Activated CD4-positive, alpha-beta T cell treated with anti-CD3 and anti-CD28 coated beads, Interleukin-2, amount 10 ng/mL, durations not matched to agents 7 days and 5 days (primary cell): ENCODE measurements at regions not wholly inside any gene's neighbourhood (a gene's known extent, or its start where the extent isn't known, plus 50 kb on each side); places are given as distances from the start of the nearest gene placed in this dataset.

ENCODE experiments used
- CTCF ChIA-PET: fragments of 350-600 bp; sonication (Branson Sonifier 250); formaldehyde crosslinking; loops from one replicate; lab custom pipeline; 2021; ENCODE audit warnings: antibody characterized with exemption; lab: Charles Lee
- POLR2A ChIA-PET: fragments of 350-600 bp; sonication (Branson Sonifier 250); formaldehyde crosslinking; loops from one replicate; lab custom pipeline; 2021; ENCODE audit warnings: antibody characterized with exemption; lab: Charles Lee
- DNase-seq: peaks from one replicate; pipeline ENCODE4 v3.0.0-alpha.2; 2020
- H3K27ac Mint-ChIP-seq: one replicate; pipeline ENCODE4 v1.8.0; 2021; ENCODE audit warnings: mild to moderate bottlenecking, moderate library complexity, mixed read lengths
- H3K27me3 Mint-ChIP-seq: one replicate; pipeline ENCODE4 v1.8.0; 2021; ENCODE audit warnings: mixed read lengths
- H3K36me3 Mint-ChIP-seq: one replicate; pipeline ENCODE4 v1.8.0; 2021; ENCODE audit warnings: low read depth, mixed read lengths
- H3K4me1 Mint-ChIP-seq: one replicate; pipeline ENCODE4 v1.8.0; 2021; ENCODE audit warnings: mixed read lengths
- H3K4me3 Mint-ChIP-seq: one replicate; pipeline ENCODE4 v1.8.0; 2021; ENCODE audit warnings: mild to moderate bottlenecking, moderate library complexity, mixed read lengths
- H3K9me3 Mint-ChIP-seq: one replicate; pipeline ENCODE4 v1.8.0; 2021; ENCODE audit warnings: mixed read lengths

DNA sequence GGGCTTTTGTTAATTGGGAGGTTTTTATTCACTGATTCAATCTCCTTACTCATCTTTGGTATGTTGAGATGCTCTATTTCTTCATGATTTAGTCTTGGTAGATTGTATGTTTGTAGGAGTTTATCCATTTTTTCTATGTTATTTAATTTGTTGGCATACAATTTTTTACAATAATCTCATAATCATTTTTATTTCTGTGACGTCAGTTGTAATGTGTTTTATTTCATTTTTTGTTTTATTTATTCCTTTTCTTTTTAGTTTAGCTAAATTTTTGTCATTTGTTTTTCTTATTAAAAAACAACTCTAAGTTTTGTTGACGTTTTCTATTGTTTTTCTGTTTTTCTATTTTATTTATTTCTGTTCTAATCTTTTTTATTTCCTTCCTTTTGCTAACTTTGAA, 389.8 kb downstream of the HS3ST3B1 start:
- no peak overlapping the region for H3K27ac Mint-ChIP-seq

DNA sequence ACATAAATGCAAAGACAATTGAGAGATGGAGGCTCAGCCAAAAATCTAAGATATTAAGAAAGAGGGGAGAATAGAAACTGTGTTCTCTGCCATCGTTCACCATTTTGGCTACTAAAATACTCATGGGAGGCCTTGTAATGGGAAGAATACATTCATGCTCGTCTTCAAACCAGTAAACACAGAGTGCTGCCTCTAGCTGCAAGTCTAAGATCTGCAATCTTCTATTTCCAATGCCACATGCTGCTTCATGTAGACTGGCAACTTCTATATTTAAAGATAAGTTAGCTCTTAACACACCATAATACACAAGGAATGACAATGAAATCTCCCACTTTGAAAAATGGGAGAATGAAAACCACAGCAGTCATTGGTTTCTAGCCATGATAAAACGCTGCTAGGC, 387.3 kb downstream of the HS3ST3B1 start:
- CTCF ChIA-PET, result no interaction called here
- no peaks in the 10 kb centered on the region for H3K27me3 Mint-ChIP-seq
- DNase-seq, result no peak
- H3K27ac Mint-ChIP-seq, result no peak overlapping the region
- no peaks in the 10 kb centered on the region for H3K4me1 Mint-ChIP-seq
- no peaks in the 10 kb centered on the region for H3K36me3 Mint-ChIP-seq
- H3K9me3 Mint-ChIP-seq, result peaks cover 7% of the 10 kb centered on the region
- POLR2A ChIA-PET, result no interaction called here
- H3K4me3 Mint-ChIP-seq, result no peak overlapping the region

More for the DNA sequence above, 389.8 kb downstream of the HS3ST3B1 start:
- H3K9me3 Mint-ChIP-seq, result peaks cover 11% of the 10 kb centered on the region
- POLR2A ChIA-PET, result no interaction called here
- H3K36me3 Mint-ChIP-seq, result no peaks in the 10 kb centered on the region
- CTCF ChIA-PET, result no interaction called here
- H3K27me3 Mint-ChIP-seq, result no peaks in the 10 kb centered on the region
- no peak for DNase-seq
- no peak overlapping the region for H3K4me3 Mint-ChIP-seq
- peaks cover 2% of the 10 kb centered on the region for H3K4me1 Mint-ChIP-seq

- Mint-ChIP-seq H3K27ac (no peak overlapping the region), H3K27me3 (no peaks in the 10 kb centered on the region), H3K36me3 (no peaks in the 10 kb centered on the region), H3K4me3 (no peak overlapping the region), H3K4me1 (no peaks in the 10 kb centered on the region), H3K9me3 (no peaks in the 10 kb centered on the region)
- ChIA-PET CTCF (interaction anchor here (0.6 to 0.7 kb wide), 3 partner anchors 241 to 532 kb away, joined by 3 to 6 read pairs (median 4); no protein-coding TSS in a partner anchor), POLR2A (no interaction called here)
- DNase-seq, result no peak
These were observed 371.9 kb downstream of the HS3ST3B1 start for GRCh38 chr17:14672830-14673229.

- Mint-ChIP-seq H3K27me3 (no peaks in the 10 kb centered on the region), H3K4me3 (no peak overlapping the region), H3K9me3 (no peaks in the 10 kb centered on the region), H3K4me1 (no peaks in the 10 kb centered on the region), H3K27ac (no peak overlapping the region), H3K36me3 (no peaks in the 10 kb centered on the region)
- POLR2A ChIA-PET, result no interaction called here
- no peak for DNase-seq
- CTCF ChIA-PET, result no interaction called here
These were observed 370.0 kb downstream of the HS3ST3B1 start for GRCh38 chr17:14670861-14671260.

- no peak for DNase-seq
- H3K27ac Mint-ChIP-seq, result no peak overlapping the region
- H3K9me3 Mint-ChIP-seq, result no peaks in the 10 kb centered on the region
- POLR2A ChIA-PET, result no interaction called here
- H3K4me1 Mint-ChIP-seq, result no peaks in the 10 kb centered on the region
- CTCF ChIA-PET, result no interaction called here
- no peak overlapping the region for H3K4me3 Mint-ChIP-seq
- H3K36me3 Mint-ChIP-seq, result no peaks in the 10 kb centered on the region
- no peaks in the 10 kb centered on the region for H3K27me3 Mint-ChIP-seq
These were observed 363.6 kb downstream of the HS3ST3B1 start for GRCh38 chr17:14664511-14664910.

DNA sequence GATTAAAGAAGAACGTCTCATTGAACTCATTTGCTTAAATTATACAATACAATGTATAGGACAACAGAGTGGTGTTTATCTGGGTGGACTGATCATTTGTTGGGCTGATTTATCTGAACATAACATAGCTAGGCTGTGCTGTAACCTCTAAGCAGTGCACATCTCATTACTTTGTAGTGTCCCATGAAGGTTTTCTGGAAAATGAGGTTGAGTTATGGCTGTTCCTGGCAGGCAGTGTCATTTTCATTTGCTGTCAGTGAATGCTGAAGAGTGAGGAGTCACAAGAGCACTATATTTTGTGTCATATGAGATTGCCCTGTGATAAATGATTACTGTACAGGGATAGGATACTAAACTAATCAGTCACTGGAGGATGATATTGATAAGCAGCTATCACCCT, 340.2 kb downstream of the HS3ST3B1 start:
- no peak for DNase-seq
- Mint-ChIP-seq H3K4me1 (no peaks in the 10 kb centered on the region), H3K27ac (no peak overlapping the region), H3K27me3 (no peaks in the 10 kb centered on the region), H3K9me3 (no peaks in the 10 kb centered on the region), H3K36me3 (no peaks in the 10 kb centered on the region), H3K4me3 (no peak overlapping the region)
- POLR2A ChIA-PET, result no interaction called here
- CTCF ChIA-PET, result no interaction called here

DNA sequence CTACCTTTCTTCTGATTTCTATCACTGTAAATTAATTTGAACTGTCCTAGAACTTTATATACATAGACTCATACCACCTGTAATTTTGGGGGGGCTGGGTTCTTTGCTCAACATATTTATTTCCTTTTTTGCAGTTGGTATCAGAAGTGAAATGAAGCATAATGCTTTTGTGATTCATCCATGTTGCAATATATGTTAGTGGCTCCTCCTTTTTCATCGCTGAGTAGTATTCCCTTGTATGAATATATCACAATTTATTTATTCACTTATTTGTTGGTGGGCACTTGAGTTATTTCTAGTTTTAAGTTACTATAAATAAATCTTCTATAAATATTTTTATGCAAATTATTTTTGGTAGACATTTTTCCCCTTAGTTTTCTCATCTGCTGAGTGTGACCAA, 336.4 kb downstream of the HS3ST3B1 start:
- Mint-ChIP-seq H3K4me3 (no peak overlapping the region), H3K27ac (no peak overlapping the region), H3K4me1 (no peaks in the 10 kb centered on the region), H3K27me3 (no peaks in the 10 kb centered on the region), H3K36me3 (no peaks in the 10 kb centered on the region), H3K9me3 (no peaks in the 10 kb centered on the region)
- no peak for DNase-seq
- ChIA-PET CTCF (no interaction called here), POLR2A (no interaction called here)

DNA sequence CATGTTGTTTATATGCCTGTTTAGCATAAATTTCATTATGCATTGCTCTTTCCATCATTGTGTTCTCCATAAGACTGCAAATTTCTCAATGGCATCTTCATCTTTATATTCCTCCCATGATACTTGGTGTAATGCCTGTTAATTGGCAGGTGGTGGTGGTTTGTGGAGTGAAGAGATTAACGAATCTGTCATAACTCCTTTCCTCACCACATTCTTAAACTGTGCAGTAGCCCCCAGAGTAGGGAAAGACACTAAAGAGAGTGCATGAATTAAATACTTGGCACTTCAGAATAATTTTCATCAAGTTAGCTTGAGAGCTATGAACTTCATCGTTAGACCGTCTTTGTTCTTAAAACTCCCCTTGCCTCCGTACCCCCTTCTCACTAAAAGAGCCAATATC, 329.7 kb downstream of the HS3ST3B1 start:
- ChIA-PET CTCF (no interaction called here), POLR2A (no interaction called here)
- no peak overlapping the region for H3K27ac Mint-ChIP-seq
- no peaks in the 10 kb centered on the region for H3K4me1 Mint-ChIP-seq
- no peaks in the 10 kb centered on the region for H3K9me3 Mint-ChIP-seq
- no peaks in the 10 kb centered on the region for H3K27me3 Mint-ChIP-seq
- no peak overlapping the region for H3K4me3 Mint-ChIP-seq
- DNase-seq, result no peak
- no peaks in the 10 kb centered on the region for H3K36me3 Mint-ChIP-seq

GRCh38 chr17:14630046-14630445, 329.2 kb downstream of the HS3ST3B1 start:
- ChIA-PET POLR2A (no interaction called here), CTCF (no interaction called here)
- Mint-ChIP-seq H3K27me3 (no peaks in the 10 kb centered on the region), H3K36me3 (no peaks in the 10 kb centered on the region), H3K4me1 (no peaks in the 10 kb centered on the region), H3K4me3 (no peak overlapping the region), H3K27ac (no peak overlapping the region), H3K9me3 (no peaks in the 10 kb centered on the region)
- no peak for DNase-seq

DNA sequence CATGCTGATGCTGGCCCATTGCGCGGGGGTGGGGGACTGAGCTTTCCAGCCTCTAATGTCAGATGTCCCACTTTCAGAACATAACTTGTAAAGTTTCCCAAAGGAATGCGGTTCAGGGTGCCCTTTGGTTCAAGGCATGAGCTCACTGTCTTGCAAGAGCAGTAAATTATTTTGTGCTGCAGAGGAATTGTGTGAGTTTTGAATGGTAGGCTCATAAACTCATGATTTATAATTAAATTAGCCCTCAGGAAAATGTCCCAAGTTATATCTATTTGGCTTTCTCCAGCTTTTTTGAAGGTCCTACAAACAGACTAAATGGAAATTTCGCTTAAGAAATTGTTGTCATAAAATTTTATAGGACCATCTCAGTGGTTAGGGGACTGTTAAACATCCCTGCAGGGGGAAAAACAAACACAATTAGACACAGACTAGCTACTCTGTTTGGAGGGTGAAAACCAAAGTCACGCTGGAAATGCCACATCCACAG, 321.8 kb downstream of the HS3ST3B1 start:
- H3K4me1 Mint-ChIP-seq, result no peaks in the 10 kb centered on the region
- no peaks in the 10 kb centered on the region for H3K9me3 Mint-ChIP-seq
- no peaks in the 10 kb centered on the region for H3K36me3 Mint-ChIP-seq
- H3K27ac Mint-ChIP-seq, result no peak overlapping the region
- POLR2A ChIA-PET, result no interaction called here
- H3K4me3 Mint-ChIP-seq, result no peak overlapping the region
- no peak for DNase-seq
- CTCF ChIA-PET, result no interaction called here
- H3K27me3 Mint-ChIP-seq, result no peaks in the 10 kb centered on the region

- Mint-ChIP-seq H3K4me3 (no peak overlapping the region), H3K4me1 (no peaks in the 10 kb centered on the region), H3K27ac (no peak overlapping the region), H3K27me3 (no peaks in the 10 kb centered on the region), H3K36me3 (no peaks in the 10 kb centered on the region), H3K9me3 (no peaks in the 10 kb centered on the region)
- no peak for DNase-seq
- POLR2A ChIA-PET, result interaction anchor here (0.5 kb wide), 1 partner anchor 1711 kb away, joined by 3 read pairs; no protein-coding TSS in a partner anchor
- CTCF ChIA-PET, result no interaction called here
These were observed 321.1 kb downstream of the HS3ST3B1 start for GRCh38 chr17:14621826-14622614.

DNA sequence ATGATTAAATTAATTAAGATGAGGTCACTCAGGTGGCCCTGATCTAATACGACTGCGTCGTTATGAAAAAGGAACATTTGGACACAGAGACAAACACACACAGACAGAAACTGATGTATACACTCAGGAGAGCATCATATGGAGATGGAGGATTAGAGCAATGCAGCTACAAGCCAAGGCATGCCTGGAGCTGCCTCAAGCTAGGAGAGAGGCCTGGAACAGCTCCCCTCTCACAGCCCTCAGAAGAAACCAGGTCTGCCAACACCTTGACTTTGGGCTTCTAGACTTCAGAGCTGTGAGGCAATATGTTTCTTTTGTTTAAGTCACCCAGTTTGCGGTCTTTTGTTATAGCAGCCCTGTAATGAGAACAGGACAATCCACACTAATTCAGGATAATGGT, 318.9 kb downstream of the HS3ST3B1 start:
- no peak overlapping the region for H3K4me3 Mint-ChIP-seq
- CTCF ChIA-PET, result no interaction called here
- no peaks in the 10 kb centered on the region for H3K36me3 Mint-ChIP-seq
- H3K9me3 Mint-ChIP-seq, result peaks cover 2% of the 10 kb centered on the region
- POLR2A ChIA-PET, result no interaction called here
- no peaks in the 10 kb centered on the region for H3K27me3 Mint-ChIP-seq
- no peak for DNase-seq
- H3K27ac Mint-ChIP-seq, result no peak overlapping the region
- no peaks in the 10 kb centered on the region for H3K4me1 Mint-ChIP-seq

DNA sequence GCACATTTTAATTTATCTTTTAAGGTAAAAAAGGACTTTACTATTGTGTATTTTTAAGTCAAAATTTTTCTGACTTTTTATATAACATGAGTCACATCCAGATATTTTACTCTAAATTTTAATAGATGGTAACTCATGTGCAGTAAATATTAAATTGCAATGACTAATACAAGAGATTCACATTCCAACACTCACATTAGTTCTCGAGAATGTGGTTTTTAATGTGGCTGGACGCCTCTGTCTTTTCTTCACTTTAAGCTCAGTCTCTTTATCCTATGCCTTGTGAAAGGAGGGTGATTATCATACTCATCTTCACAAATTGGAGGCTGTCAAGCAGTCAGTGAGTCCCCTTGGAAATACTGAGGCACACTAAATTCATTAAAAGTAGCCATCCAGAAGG, 315.6 kb downstream of the HS3ST3B1 start:
- Mint-ChIP-seq H3K4me3 (no peak overlapping the region), H3K4me1 (no peaks in the 10 kb centered on the region), H3K27me3 (no peaks in the 10 kb centered on the region), H3K9me3 (peaks cover 10% of the 10 kb centered on the region), H3K36me3 (no peaks in the 10 kb centered on the region), H3K27ac (no peak overlapping the region)
- no peak for DNase-seq
- CTCF ChIA-PET, result no interaction called here
- POLR2A ChIA-PET, result no interaction called here

- Mint-ChIP-seq H3K36me3 (no peaks in the 10 kb centered on the region), H3K27ac (no peak overlapping the region), H3K9me3 (peaks cover 6% of the 10 kb centered on the region), H3K4me3 (no peak overlapping the region), H3K4me1 (peaks cover 3% of the 10 kb centered on the region), H3K27me3 (no peaks in the 10 kb centered on the region)
- ChIA-PET CTCF (interaction anchor here (1.5 kb wide), 1 partner anchor 9 kb away, joined by 4 read pairs; no protein-coding TSS in a partner anchor), POLR2A (no interaction called here)
- no peak for DNase-seq
These were observed 304.4 kb downstream of the HS3ST3B1 start for GRCh38 chr17:14605267-14605599.
